HG03108 (cell line): ENCODE measurements at regions not wholly inside any gene's neighbourhood (a gene's known extent, or its start where the extent isn't known, plus 50 kb on each side); places are given as distances from the start of the nearest gene placed in this dataset.
"Not testable (repeated sequence)": the region's sequence is repeated elsewhere in the genome, so short reads cannot be mapped to it uniquely, and the experiment has no call there.

ENCODE experiments used
- ATAC-seq: cut with Tn5 transposase; IDR thresholded peaks from one replicate; pipeline ENCODE4 v1.9.1; 2021; ENCODE audit warnings: moderate library complexity; ENCODE audit not compliant: unreplicated experiment

DNA sequence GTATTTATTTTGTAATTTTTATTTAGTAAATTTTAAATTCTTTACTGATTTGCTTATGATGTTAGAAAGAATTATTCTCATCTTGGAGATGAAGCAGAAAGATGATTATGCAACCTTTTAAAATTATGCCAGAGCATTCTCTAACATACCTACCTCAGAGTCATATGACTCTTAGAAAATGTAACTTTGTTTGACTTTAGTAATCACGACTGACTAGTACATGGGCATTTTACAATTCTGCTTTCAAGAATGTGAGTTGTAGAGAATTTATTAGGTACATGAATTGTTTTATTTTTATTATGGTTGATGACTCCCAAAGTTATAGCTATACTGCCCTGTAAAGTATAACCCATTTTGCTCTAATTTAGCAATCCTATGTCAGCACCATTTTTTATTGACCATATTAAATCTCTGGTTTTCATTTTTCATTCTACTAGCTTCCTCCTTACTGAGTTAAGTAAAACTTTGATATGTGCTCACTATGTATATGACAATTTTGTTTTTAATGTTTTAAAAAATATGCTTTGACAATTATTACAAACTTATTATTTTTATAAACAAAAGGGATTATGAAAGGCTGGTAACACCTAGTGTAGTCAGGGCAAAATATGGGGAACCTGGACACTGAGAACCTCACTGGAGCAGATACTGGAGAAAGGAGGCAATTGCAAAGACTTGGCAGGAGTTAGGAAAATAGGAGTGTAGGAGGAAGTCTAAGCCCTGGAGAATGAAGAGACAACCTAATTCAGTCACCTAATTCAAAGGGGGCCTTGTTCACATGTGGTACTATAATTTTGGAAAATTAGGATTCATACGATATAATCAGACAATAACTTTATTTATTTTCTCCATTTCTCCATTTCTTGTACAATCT is 249.7 kb upstream of the DAB2 start:
- no peak for ATAC-seq

DNA sequence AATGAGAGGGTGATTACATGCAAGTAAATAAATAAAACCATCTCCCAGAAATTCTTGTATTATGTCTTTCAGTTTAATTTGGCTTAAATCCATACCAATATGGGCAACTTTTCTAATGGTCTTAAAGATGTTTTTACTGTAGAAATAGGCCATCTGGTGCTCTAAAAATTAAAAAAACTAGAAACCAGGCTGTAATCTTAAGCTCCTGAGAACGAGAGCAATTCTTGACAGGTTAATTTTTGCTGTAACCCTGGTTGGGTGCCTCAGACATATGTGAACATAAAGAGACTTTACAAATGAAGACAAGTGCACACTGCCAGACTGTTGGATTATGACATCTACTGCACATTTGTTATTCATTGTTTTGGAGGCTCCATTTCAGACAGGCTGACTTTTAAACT is 246.8 kb upstream of the DAB2 start:
- ATAC-seq = no peak

DNA sequence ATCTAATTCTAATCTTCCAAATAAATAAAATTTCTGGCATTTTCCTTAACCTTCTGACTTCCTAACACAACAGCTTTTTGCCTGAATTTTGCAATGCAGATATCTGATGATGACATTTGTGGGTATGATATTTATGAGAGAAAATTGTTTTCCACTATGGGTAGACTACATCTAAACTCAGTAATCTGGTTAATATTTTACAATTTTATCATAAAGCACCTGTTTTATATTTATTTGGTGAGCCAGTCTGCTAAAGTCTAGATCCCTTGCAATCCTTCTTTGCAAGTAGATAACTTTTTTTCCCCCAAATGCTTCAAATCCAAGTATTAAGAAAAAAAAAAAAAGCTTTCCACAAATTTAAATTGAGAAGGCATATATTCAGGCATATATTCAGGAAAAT is 246.2 kb upstream of the DAB2 start:
- no peak for ATAC-seq

DNA sequence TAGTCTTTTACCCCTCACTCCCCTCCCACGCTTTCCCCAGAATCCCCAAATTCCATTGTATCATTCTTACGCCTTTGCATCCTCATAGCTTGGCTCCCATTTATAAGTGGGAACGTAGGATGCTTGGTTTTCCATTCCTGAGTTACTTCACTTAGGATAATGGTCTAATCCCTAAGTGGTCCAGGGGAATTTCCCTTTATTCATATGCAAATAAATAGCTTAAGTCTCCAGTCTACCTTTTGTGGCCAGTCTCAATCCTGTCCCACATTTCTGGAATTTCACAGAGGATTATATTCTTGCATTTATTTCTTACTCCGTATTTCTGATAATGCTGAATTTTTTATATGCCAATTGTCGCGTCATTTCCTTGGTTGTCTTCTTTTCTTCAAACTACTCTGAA is 245.6 kb upstream of the DAB2 start:
- ATAC-seq = no peak

DNA sequence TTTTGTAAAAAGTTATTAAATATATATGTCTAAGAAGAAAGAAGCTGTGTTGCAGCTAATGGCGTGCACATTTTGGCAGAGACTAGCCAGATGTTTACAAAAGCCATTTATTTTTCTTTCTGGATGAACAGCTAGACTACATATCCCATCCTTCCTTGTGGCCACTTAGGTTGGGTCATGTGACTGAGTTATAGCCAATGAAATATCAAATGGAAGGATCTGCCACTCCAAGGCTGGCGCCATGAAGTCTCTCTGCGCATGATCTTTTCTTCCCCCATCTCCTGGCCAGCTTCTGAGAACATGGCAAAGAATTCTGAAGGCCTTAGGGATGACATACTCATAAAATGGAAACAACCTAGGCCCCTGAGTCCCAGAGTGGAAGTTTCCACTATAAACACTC is 244.2 kb upstream of the DAB2 start:
- no peak for ATAC-seq

DNA sequence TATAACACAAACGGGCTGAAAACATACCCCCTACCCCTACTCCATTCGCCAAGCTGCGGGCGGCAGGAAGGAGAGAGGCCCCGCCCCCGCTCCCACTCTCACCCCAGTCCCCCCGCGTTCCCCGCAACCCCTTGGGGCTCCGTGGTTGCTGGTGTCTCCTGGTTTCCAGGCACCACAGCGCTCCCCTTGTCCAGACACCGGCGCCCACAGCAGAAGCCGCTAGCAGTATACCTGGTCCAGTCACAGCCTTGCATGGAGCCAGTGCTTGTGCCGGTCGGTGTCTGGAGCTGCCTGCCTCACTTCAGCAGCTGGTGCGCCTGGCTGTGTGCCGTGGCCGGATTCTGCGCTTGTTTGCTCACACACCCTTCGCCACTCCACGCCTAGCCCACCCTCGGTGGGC is 240.5 kb upstream of the DAB2 start:
- no peak for ATAC-seq

DNA sequence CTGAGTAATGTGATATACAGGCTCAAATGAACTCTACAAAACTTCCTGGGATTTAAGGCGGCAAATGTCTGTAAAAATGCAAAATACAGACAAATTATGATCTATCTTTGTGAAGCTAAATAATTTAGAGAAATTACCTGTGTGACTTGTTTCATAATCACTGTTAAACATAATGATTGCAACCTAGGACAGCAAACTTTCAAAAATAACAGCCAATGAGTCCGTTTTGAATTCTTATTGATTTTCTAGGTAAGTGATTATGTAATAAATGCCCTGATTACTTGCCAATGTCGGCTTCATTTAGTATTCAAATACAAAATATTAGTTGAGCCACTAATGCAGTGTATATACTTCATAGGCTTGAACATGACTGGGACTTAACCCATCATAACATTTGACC is 238.2 kb upstream of the DAB2 start:
- no peak for ATAC-seq

DNA sequence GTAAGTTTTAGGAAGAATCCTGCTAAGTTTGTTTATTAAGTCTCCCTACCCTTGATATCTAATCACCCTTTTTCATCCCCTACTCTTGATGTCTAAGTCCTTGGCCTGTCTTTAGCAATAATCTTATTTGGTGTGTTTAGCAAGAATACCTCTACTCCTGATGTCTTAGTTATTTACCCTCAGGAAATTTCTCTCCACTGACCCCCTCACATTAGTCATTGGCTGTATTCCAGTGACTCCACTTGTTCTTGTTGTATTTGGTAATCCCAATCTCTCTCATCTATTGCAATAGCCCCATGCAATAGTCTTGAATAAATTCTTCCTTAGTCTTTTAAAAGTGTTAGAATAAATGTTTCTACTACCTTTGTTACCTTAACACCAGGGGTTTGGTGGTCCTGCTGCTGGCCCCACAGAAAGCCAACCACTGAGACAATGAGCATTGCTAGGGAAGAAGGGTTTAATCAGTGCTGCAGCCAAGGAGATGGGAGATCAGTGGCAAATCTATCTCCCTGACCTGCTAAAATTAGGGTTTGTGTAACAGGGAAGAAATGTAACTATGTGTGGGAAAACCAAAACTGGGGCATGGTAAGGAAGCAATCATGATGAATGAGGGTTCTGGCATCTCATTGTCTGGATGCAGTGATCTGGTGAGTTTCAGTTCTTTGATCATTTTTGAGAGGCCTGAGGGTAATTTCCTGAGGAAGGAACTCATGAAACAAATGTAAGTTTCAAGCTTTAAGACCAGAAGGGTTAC is 236.4 kb upstream of the DAB2 start:
- ATAC-seq = no peak

DNA sequence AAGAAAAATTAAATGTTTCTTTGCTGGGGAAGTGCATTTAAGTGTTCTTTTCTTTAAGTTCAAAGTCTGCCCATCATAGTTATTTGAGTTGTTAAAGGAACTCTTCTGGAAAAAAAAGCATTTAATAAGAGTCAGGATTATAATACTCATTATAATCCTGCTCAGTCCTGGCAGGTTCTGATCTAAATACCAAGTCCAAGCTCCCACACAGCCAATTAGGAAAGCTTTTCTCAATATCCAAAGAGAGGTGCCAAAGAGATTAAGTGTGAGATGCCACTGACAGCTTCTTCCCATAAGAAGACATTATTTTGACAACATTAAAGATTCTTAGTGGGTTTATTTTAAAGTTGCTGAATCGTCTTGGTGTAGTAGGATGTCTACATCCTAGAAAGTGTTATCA is 235.2 kb upstream of the DAB2 start:
- ATAC-seq = no peak

DNA sequence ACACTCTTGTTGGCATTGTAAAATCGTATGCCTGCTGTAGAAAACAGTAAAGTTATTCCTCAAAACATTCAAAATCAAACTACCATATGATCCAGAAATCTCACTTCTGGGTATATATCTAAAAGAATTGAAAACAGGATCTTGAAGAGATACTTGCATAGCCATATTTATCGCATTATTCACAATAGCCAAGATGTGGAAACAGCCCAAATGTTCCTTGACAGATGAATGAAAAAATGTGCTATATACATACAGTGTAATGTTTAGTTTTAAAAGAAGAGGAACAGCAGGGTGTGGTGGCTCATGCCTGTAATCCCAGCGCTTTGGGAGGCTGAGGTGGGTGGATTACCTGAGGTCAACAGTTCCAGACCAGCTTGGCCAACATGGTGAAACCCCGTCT is 234.1 kb upstream of the DAB2 start:
- no peak for ATAC-seq

DNA sequence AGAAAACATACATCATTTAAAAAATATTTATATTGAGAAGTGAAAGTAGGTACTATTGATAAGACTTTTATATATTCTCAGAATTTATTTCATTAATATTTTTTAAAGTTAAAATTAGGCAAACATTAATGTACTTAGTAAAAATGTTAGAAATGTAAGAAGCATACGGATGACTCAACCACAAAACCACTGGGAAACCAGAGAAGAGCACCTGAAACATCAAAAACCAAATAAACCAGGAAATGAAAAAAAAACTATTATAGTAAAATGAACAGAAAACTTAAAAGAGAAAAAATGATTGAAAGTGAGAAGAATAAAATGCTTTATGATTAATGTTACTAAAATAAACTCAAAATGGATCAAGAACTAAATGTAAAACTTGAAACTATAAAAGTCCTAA is 233.2 kb upstream of the DAB2 start:
- ATAC-seq = no peak

DNA sequence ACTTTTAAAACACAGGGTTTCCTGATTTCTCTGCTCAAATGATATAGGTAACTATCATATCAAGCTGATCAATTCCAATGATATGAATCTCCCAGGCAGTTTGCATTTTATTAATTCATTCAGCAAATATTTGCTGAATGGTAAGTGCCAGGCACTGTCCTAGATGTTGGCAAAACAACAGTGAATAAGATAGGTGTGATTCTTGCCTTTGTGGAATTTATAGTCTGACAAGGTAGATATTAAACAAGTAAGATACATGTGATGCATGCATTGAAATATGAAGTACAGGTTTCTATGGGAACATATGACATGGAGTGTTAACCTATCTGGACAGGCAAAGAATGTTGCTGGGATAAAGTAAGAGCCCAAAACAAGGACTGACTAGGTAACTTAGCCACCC is 231.8 kb upstream of the DAB2 start:
- ATAC-seq = no peak

DNA sequence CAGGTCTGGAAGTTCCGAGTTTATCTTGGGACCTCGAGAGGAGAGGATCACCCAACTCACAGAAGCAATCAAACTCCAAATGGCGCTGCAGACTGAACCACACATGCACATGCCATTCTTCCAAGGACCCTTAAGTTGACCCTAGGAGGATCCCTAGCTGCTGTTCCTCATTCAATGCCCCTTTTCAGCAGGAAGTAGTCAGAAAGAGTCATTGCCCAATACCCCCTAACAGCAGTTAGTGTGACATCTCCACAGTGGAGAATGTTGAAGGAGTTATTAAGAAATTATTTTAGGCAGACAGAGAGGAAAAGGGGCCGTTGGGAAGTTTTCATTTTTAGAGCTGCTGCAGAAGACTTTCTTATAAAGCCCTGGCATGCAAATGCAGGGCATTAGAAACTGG is 229.9 kb upstream of the DAB2 start:
- no peak for ATAC-seq

DNA sequence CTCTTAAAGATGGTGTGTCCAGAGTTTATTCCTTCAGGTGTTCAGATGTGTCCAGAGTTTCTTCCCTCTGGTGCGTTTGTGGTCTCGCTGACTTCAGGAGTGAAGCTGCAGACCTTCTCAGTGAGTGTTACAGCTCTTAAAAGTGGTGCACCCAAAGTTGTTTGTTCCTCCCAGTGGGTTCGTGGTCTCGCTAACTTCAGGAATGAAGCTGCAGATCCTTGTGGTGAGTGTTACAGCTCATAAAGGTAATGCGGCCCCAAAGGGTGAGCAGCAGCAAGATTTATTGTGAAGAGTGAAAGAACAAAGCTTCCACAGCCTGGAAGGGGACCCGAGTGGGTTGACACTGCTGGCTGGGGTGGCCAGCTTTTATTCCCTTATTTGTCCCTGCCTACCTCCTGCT is 227.7 kb upstream of the DAB2 start:
- not testable (repeated sequence) for ATAC-seq

DNA sequence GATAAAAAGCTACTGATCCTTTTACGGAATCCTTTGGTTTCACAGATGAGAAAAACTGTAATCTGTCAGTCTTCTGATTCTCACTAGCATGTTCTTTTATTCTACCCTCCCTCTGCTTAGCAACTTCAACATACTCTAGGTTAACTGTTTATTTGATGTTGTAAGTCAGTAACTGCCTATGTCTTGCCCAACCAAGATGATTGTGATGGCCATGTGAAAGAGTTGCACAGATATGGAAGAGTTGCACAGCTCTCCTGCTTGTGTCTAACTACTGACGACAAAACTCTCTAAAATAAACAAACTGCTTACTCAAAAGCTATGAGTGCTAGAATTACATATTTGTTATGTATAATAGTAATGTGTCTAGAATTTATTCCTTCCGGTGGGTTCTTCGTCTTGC is 227.3 kb upstream of the DAB2 start:
- no peak for ATAC-seq

DNA sequence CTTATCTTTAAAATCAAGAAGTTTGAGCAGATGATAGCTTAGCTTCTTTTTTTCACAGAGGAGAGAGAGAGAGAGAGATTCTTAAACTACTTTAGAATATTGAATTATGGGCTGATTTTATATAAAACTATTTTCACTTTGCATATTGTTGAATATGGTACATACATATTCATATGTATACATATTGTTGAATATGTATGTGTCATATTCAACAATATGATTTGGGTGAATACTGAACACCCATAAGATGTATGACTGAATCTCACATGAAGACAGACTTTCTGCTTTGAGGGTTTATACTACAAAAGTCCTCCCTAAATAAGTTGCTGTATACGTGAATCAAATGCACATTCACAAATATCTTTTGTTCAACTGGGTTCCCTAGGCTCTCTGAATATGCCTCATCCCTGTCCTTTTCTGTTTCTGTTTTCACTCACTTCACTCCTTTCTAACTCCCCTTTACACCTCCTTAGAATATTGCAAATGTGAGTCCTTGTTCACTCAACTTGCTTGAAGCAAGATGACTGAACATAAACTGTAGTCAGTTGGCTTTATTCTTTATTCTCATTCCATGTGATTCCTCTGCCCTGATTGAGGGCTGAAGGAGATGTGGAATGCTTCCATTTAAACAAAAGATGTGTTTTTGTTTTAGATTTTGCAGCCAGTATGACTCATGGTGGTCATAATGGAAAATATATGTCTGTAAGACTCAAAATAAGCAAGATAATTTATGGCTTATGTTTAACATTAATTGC is 225.4 kb upstream of the DAB2 start:
- no peak for ATAC-seq

DNA sequence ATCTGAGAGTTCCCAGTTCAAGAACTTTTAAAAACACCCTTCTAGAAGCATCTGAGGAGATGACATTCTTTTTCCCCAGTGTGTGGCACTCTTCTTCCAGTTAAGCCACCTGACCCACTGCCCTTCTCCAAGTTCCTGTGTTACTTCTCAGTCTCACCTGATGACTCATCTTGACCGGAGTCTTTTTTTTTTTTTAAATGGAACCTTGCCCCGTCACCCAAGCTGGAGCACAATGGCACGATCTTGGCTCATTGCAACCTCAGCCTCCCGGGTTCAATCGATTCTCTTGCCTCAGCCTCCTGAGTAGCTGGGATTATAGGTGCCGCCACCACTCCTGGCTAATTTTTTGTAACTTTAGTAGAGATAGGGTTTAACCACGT is 224.1 kb upstream of the DAB2 start:
- peak; percentile 63 for ATAC-seq

DNA sequence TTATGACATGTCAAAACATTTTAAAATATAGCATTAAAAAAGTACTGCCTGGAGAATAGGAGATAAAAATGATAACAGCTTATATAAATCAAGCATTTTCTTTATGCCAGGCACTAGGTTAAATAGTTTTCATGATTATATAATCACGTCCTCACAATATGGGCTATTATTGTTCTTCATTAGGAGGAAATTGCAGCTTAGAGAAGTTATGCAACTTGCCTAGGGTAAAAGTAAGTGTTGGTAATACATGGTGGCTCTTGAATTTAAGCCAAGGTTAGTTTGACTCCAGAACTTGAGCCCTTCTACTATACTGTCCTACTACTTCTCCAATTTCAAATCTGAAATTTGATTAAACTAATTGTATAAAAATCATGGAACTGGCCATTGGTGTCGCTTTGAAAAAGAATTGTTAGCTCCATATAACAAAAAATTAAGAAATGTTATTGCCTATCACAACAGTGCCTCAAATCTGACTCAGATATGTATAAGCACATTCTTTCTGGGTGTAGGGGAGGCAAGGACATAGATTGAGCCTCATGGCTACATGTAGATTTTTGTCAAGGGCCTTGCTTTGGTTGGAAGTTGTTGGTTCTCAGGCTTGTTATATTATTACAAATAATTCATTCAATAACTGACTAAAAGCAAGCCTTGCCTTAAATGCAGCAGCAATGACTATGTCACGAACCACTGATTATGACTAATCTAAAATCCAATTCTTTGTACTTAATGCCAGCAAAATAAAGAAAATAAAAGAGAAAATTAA is 223.5 kb upstream of the DAB2 start:
- no peak for ATAC-seq

DNA sequence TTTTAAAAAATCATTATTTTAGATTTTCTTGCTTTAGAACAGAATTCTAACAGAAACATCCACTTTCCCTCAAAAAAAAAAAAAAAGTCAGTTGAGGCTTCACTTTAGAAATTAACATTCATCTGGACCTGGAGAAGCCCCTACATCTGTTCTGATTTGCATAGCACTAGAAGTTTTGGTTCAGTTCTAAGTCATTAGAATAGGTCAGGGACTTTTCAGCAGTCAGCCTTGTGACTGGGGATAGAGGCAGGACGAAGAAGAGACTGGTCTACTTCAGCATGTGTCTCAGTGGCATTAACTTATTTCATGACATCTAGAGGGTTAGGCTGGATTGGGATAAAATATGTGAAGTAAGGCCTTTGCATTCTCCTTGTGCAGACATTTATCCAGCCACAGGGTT is 215.8 kb upstream of the DAB2 start:
- peak; percentile 94 for ATAC-seq

DNA sequence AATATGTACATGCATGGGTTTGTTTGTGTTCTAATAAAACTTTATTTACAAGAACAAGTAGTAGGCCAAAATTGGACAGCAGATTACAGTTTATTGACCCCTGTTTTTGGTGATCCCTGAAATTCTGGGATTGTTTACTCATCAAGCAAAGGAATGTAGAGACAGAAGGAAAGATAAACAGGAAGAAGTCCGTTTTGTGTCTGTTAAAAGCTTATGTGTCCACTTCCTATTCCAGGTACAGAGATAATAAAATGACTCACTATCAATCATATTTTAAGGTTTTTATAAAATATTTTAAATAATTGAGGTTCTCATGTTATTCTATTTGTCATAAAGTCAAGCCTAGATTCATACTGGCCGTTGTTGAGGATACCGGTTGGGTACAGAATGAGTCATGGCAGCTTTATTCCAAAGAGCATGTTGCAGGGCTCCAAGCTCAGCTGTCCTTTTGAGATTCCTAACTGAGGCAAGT is 214.9 kb upstream of the DAB2 start:
- ATAC-seq = no peak

DNA sequence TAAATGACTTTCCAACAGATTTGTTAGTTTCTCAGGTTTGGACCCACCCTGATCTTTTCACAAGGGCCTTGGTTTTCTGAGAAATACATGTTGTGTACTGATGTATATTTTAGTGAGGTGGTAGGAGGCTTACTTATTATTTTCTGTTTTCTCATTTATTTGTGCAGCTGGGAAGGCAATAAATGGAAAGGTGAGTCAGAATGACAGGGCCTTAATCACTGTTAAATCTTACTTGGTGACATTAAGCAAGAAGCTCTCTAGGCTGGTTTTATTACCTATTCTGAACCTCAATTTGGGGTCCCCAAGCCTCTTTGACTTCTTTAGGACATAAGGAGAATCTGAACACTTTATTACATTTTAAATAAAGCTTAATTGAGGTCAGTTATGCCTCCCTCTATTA is 214.0 kb upstream of the DAB2 start:
- no peak for ATAC-seq
